Osteoblast (primary cell): ENCODE measurements at regions not wholly inside any gene's neighbourhood (a gene's known extent, or its start where the extent isn't known, plus 50 kb on each side); places are given as distances from the start of the nearest gene placed in this dataset.

Experiments used
- DNase-seq: peaks from one replicate; pipeline ENCODE4 v3.0.0; 2011; ENCODE audit warnings: low spot score, mixed read lengths; ENCODE audit not compliant: insufficient read length; ENCODE audit errors: missing footprints
- H2AFZ ChIP-seq: 2 replicates; pipeline ENCODE4 v1.6.0; 2011; ENCODE audit warnings: mild to moderate bottlenecking, low read length
- H3K27ac ChIP-seq: 2 replicates; pipeline ENCODE4 v1.5.1; 2011; ENCODE audit warnings: mild to moderate bottlenecking, low read depth, low read length, moderate library complexity
- H3K27me3 ChIP-seq: 2 replicates; pipeline ENCODE4 v1.6.0; 2012; ENCODE audit warnings: mild to moderate bottlenecking, control low read depth, inconsistent platforms, low read length, moderate library complexity; ENCODE audit not compliant: insufficient read depth
- H3K36me3 ChIP-seq: 2 replicates; pipeline ENCODE4 v1.5.1; 2011; ENCODE audit warnings: mild to moderate bottlenecking, low read length, control low read depth, moderate library complexity; ENCODE audit not compliant: insufficient read depth
- H3K4me1 ChIP-seq: 2 replicates; pipeline ENCODE4 v1.5.1; 2011; ENCODE audit warnings: mild to moderate bottlenecking, low read length, control low read depth, moderate library complexity; ENCODE audit not compliant: insufficient read depth
- H3K4me2 ChIP-seq: 2 replicates; pipeline ENCODE4 v1.6.0; 2011; ENCODE audit warnings: mild to moderate bottlenecking, low read length; ENCODE audit not compliant: insufficient read depth
- H3K4me3 ChIP-seq: fragments of 200-600 bp; sonication (generic); 3 replicates; pipeline ENCODE4 v1.5.1; 2012; ENCODE audit warnings: mild to moderate bottlenecking, low read length, inconsistent platforms; ENCODE audit not compliant: insufficient read depth
- H3K79me2 ChIP-seq: 2 replicates; pipeline ENCODE4 v1.6.0; 2012; ENCODE audit warnings: mild to moderate bottlenecking, low read length, control low read depth, inconsistent platforms; ENCODE audit not compliant: insufficient read depth
- H3K9me3 ChIP-seq: 2 replicates; pipeline ENCODE4 v1.5.1; 2011; ENCODE audit warnings: low read depth, low read length, control low read depth
- H4K20me1 ChIP-seq: 2 replicates; pipeline ENCODE4 v1.6.0; 2012; ENCODE audit warnings: mild to moderate bottlenecking, low read length, control low read depth; ENCODE audit not compliant: insufficient read depth
- TF ChIP-seq, protein P1 (sequence below): IDR thresholded peaks from 2 replicates; pipeline ENCODE4 v1.5.1; 2011; ENCODE audit warnings: mild to moderate bottlenecking, low read depth, low read length, moderate library complexity; ENCODE audit errors: extremely low read depth

DNA sequence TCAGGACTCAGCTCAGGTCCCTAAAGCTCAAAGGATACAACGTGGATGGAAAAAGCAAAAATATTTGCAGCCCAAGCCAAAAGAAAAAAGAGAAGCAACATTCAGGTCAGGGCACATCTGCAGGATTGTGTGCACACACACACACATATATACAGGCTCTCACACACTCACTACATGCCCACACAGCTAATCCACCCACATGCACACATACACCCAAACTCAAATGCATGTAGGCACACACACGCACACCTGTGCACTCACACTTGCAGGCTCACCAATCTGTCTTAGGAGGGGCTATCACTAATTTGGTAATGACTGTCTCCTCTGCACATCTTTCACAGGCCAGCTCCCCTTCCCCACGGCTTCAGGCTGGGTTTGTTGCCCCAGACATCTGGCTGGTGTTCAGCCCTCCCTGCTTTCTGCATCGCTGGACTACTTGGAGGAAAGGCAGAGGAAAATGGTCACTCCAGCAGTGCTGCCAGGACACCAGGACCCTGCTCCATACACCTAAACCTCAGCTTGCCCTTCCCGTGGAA is 103.6 kb upstream of the DRD2 start:
- no peaks in the 10 kb centered on the region for H4K20me1 ChIP-seq
- no peaks in the 10 kb centered on the region for H3K9me3 ChIP-seq
- peaks cover 4% of the 10 kb centered on the region for H3K27me3 ChIP-seq
- no peak overlapping the region for H3K4me3 ChIP-seq
- no peak for DNase-seq
- H3K4me1 ChIP-seq, result no peaks in the 10 kb centered on the region
- no peak overlapping the region for H3K4me2 ChIP-seq
- TF ChIP-seq, protein P1, sequence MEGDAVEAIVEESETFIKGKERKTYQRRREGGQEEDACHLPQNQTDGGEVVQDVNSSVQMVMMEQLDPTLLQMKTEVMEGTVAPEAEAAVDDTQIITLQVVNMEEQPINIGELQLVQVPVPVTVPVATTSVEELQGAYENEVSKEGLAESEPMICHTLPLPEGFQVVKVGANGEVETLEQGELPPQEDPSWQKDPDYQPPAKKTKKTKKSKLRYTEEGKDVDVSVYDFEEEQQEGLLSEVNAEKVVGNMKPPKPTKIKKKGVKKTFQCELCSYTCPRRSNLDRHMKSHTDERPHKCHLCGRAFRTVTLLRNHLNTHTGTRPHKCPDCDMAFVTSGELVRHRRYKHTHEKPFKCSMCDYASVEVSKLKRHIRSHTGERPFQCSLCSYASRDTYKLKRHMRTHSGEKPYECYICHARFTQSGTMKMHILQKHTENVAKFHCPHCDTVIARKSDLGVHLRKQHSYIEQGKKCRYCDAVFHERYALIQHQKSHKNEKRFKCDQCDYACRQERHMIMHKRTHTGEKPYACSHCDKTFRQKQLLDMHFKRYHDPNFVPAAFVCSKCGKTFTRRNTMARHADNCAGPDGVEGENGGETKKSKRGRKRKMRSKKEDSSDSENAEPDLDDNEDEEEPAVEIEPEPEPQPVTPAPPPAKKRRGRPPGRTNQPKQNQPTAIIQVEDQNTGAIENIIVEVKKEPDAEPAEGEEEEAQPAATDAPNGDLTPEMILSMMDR, result no peak
- no peaks in the 10 kb centered on the region for H3K79me2 ChIP-seq
- no peak overlapping the region for H2AFZ ChIP-seq
- no peak overlapping the region for H3K27ac ChIP-seq
- no peaks in the 10 kb centered on the region for H3K36me3 ChIP-seq

DNA sequence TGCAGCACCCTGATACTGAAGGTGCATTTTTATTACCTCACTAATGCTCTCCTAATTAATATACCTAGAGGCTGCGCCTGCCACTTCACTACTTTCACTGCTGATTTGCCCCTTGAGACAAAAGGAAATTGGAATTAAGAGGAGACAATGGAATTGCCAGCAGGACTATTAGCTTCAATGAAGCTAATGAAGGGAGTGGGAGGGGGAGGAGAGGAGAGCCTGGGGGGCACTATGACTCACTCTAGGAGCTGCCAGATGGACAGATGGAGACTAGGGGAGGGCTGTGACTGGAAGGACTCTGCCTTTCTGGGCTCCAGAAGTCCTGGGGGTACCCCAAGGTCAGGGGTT is 102.8 kb upstream of the DRD2 start:
- Histone ChIP-seq H3K4me3 (no peak overlapping the region), H4K20me1 (no peaks in the 10 kb centered on the region), H3K79me2 (no peaks in the 10 kb centered on the region), H2AFZ (no peak overlapping the region), H3K4me2 (no peak overlapping the region), H3K4me1 (no peaks in the 10 kb centered on the region), H3K27ac (no peak overlapping the region), H3K27me3 (peaks cover 4% of the 10 kb centered on the region), H3K9me3 (no peaks in the 10 kb centered on the region), H3K36me3 (no peaks in the 10 kb centered on the region)
- TF ChIP-seq, protein P1, result no peak
- no peak for DNase-seq

- Histone ChIP-seq H4K20me1 (no peaks in the 10 kb centered on the region), H3K4me2 (no peak overlapping the region), H3K4me3 (no peak overlapping the region), H3K36me3 (no peaks in the 10 kb centered on the region), H3K27ac (no peak overlapping the region), H3K79me2 (no peaks in the 10 kb centered on the region), H2AFZ (no peak overlapping the region), H3K27me3 (peaks cover 4% of the 10 kb centered on the region), H3K4me1 (no peaks in the 10 kb centered on the region), H3K9me3 (no peaks in the 10 kb centered on the region)
- TF ChIP-seq, protein P1, result no peak
- peak; percentile 52 for DNase-seq
Observed at GRCh38 chr11:113577356-113578032, 102.3 kb upstream of the DRD2 start.

- no peak overlapping the region for H2AFZ ChIP-seq
- H3K79me2 ChIP-seq, result no peaks in the 10 kb centered on the region
- H3K4me2 ChIP-seq, result no peak overlapping the region
- H3K4me1 ChIP-seq, result no peaks in the 10 kb centered on the region
- no peaks in the 10 kb centered on the region for H3K36me3 ChIP-seq
- TF ChIP-seq, protein P1, result no peak
- no peak overlapping the region for H3K27ac ChIP-seq
- peaks cover 4% of the 10 kb centered on the region for H3K27me3 ChIP-seq
- no peak overlapping the region for H3K4me3 ChIP-seq
- no peaks in the 10 kb centered on the region for H3K9me3 ChIP-seq
- no peaks in the 10 kb centered on the region for H4K20me1 ChIP-seq
- DNase-seq, result no peak
Observed at GRCh38 chr11:113574586-113574985, 99.4 kb upstream of the DRD2 start.
